Activated CD8-positive, alpha-beta memory T cell treated with anti-CD3 and anti-CD28 coated beads for 36 hours (primary cell): ENCODE measurements at regions not wholly inside any gene's neighbourhood (a gene's known extent, or its start where the extent isn't known, plus 50 kb on each side); places are given as distances from the start of the nearest gene placed in this dataset.

Source experiments
- CTCF ChIA-PET: fragments of 350-600 bp; sonication (Branson Sonifier 250); formaldehyde crosslinking; loops from one replicate; lab custom pipeline; 2021; ENCODE audit warnings: antibody characterized with exemption; lab: Charles Lee
- POLR2A ChIA-PET: fragments of 350-600 bp; sonication (Branson Sonifier 250); formaldehyde crosslinking; loops from one replicate; lab custom pipeline; 2021; ENCODE audit warnings: antibody characterized with exemption; lab: Charles Lee

GRCh38 chr15:53404930-53405493 is 354.5 kb downstream of the WDR72 start:
- ChIA-PET POLR2A (no interaction called here), CTCF (no interaction called here)

- POLR2A ChIA-PET, result no interaction called here
- CTCF ChIA-PET, result no interaction called here
Measured at GRCh38 chr15:53401503-53401902, 358.0 kb downstream of the WDR72 start.

GRCh38 chr15:53400986-53401385 is 358.5 kb downstream of the WDR72 start:
- POLR2A ChIA-PET, result no interaction called here
- CTCF ChIA-PET, result no interaction called here

GRCh38 chr15:53397041-53397616 is 362.3 kb downstream of the WDR72 start:
- CTCF ChIA-PET, result no interaction called here
- POLR2A ChIA-PET, result no interaction called here

GRCh38 chr15:53395871-53396270 is 363.6 kb downstream of the WDR72 start:
- ChIA-PET CTCF (no interaction called here), POLR2A (no interaction called here)

GRCh38 chr15:53390549-53390948 is 368.9 kb downstream of the WDR72 start:
- CTCF ChIA-PET, result no interaction called here
- POLR2A ChIA-PET, result no interaction called here

GRCh38 chr15:53389271-53390037 is 370.0 kb downstream of the WDR72 start:
- POLR2A ChIA-PET, result no interaction called here
- CTCF ChIA-PET, result no interaction called here

GRCh38 chr15:53384417-53384816 is 375.0 kb downstream of the WDR72 start:
- ChIA-PET POLR2A (no interaction called here), CTCF (no interaction called here)

- ChIA-PET CTCF (no interaction called here), POLR2A (no interaction called here)
Measured at GRCh38 chr15:53378096-53378800, 381.2 kb downstream of the WDR72 start.

- ChIA-PET POLR2A (no interaction called here), CTCF (no interaction called here)
Measured at GRCh38 chr15:53367740-53368139, 391.7 kb downstream of the WDR72 start.

- POLR2A ChIA-PET, result no interaction called here
Measured at GRCh38 chr15:53360881-53361280, 398.6 kb downstream of the WDR72 start.

GRCh38 chr15:53359038-53359437 is 400.4 kb downstream of the WDR72 start:
- CTCF ChIA-PET, result no interaction called here
- POLR2A ChIA-PET, result no interaction called here

More at GRCh38 chr15:53360881-53361280, 398.6 kb downstream of the WDR72 start:
- CTCF ChIA-PET, result no interaction called here

- CTCF ChIA-PET, result no interaction called here
Measured at GRCh38 chr15:53354874-53355273, 404.6 kb downstream of the WDR72 start.

GRCh38 chr15:53351373-53351772 is 408.1 kb downstream of the WDR72 start:
- ChIA-PET POLR2A (no interaction called here), CTCF (no interaction called here)

More at GRCh38 chr15:53354874-53355273, 404.6 kb downstream of the WDR72 start:
- POLR2A ChIA-PET, result no interaction called here

- POLR2A ChIA-PET, result no interaction called here
- CTCF ChIA-PET, result no interaction called here
Measured at GRCh38 chr15:53346583-53346982, 412.9 kb downstream of the WDR72 start.

- ChIA-PET CTCF (no interaction called here), POLR2A (no interaction called here)
Measured at GRCh38 chr15:53331328-53332190, 427.9 kb downstream of the WDR72 start.

GRCh38 chr15:53328341-53328740 is 431.1 kb downstream of the WDR72 start:
- ChIA-PET POLR2A (no interaction called here), CTCF (no interaction called here)

- ChIA-PET POLR2A (no interaction called here), CTCF (no interaction called here)
Measured at GRCh38 chr15:53324061-53324460, 435.4 kb downstream of the WDR72 start.

GRCh38 chr15:53323191-53323590 is 436.3 kb downstream of the WDR72 start:
- CTCF ChIA-PET, result no interaction called here
- POLR2A ChIA-PET, result no interaction called here

- POLR2A ChIA-PET, result no interaction called here
- CTCF ChIA-PET, result no interaction called here
Measured at GRCh38 chr15:53320816-53321215, 438.6 kb downstream of the WDR72 start.
